ENCODE measurements at regions not wholly inside any gene's neighbourhood (a gene's known extent, or its start where the extent isn't known, plus 50 kb on each side); places are given as distances from the start of the nearest gene placed in this dataset.

DNA sequence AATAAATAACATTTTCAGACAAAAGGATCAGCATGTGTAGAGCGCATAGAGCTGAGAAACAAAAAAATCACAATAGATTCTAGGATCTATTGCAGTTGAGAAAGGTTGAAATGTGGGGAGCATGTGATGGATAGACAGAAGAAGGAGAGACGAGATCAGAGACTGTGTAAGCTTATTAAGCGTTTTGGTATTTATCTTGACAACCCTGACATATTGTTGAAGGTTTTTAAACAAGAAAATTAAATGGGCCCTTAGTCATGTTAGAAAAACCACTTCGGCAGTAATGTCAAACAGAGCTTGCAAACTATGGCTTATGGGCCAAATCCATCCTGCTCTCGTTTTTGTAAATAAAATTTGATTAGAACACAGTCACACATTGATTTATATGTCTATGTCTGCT lies 200.5 kb upstream of the KLF4 start:
- TF ChIP-seq, protein P1, sequence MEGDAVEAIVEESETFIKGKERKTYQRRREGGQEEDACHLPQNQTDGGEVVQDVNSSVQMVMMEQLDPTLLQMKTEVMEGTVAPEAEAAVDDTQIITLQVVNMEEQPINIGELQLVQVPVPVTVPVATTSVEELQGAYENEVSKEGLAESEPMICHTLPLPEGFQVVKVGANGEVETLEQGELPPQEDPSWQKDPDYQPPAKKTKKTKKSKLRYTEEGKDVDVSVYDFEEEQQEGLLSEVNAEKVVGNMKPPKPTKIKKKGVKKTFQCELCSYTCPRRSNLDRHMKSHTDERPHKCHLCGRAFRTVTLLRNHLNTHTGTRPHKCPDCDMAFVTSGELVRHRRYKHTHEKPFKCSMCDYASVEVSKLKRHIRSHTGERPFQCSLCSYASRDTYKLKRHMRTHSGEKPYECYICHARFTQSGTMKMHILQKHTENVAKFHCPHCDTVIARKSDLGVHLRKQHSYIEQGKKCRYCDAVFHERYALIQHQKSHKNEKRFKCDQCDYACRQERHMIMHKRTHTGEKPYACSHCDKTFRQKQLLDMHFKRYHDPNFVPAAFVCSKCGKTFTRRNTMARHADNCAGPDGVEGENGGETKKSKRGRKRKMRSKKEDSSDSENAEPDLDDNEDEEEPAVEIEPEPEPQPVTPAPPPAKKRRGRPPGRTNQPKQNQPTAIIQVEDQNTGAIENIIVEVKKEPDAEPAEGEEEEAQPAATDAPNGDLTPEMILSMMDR (IDR thresholded peaks at IDR 0.05), result no peak
- TF ChIP-seq POLR2A (IDR thresholded peaks at IDR 0.05; ENCODE audit: low read depth) (no peak), POLR2AphosphoS5 (IDR thresholded peaks at IDR 0.05) (no peak), EP300 (IDR thresholded peaks at IDR 0.05) (no peak)
